RWPE1 (cell line): ENCODE measurements at regions not wholly inside any gene's neighbourhood (a gene's known extent, or its start where the extent isn't known, plus 50 kb on each side); places are given as distances from the start of the nearest gene placed in this dataset.

Experiments
- CTCF ChIA-PET: fragments of 350-600 bp; sonication (Branson Sonifier 250); formaldehyde crosslinking; extraction: SDS; loops from one replicate; lab custom pipeline; 2021; lab: Yijun Ruan, JAX
- POLR2A ChIA-PET: fragments of 400-600 bp; formaldehyde crosslinking; extraction: SDS; loops from one replicate; lab custom pipeline; 2020; ENCODE audit warnings: antibody characterized with exemption; ENCODE audit not compliant: low non-redundant PET; lab: Yijun Ruan, JAX
- DNase-seq: peaks from one replicate; pipeline ENCODE4 v3.0.0; 2012; ENCODE audit warnings: low spot score
- H3K27ac ChIP-seq: fragments of 450-650 bp; 2 replicates; pipeline ENCODE4 v1.5.1; 2017
- CTCF ChIP-seq: fragments of 450-650 bp; conservative IDR thresholded peaks from 2 replicates; pipeline ENCODE4 v1.5.1; 2017; ENCODE audit warnings: low read depth, mild to moderate bottlenecking

GRCh38 chr22:49366437-49366836, 461.2 kb downstream of the BRD1 start:
- no peak overlapping the region for H3K27ac ChIP-seq
- ChIA-PET CTCF (no interaction called here), POLR2A (no interaction called here)
- TF ChIP-seq CTCF, result no peak
- DNase-seq, result no peak

- DNase-seq, result no peak
- no peak overlapping the region for H3K27ac ChIP-seq
- ChIA-PET POLR2A (no interaction called here), CTCF (no interaction called here)
- TF ChIP-seq CTCF, result no peak
Measured at GRCh38 chr22:49365910-49366309, 461.8 kb downstream of the BRD1 start.

DNA sequence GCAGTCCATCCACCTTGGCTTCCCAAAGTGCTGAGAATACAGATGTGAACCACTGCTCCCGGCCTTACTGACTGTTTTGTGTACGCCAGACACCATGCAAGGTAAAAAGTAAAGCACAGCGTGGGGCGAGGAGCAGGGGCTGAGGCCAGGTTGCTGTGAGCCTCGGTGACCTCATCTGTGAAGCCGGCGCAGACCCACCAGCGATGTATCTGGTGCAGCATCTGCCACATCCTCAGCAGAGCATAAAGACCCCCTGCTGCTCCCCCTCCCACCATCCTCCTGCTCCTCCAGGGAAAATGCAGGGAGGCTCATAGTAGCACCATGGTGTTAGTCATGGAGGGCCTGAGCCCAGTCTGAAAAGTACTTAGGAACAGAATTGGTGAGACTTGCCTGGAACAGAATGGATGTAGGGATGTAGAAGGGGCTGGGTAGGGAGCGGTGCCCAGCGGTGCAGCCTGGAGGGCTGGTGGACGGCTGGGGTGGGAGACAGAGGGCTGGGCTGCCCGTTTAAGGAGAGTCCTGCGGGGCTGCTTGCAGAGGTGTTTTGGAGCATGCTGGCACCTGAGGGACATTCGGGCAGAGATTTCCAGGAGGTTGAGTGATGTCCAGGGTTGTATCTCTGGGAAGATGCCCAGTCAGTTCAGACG, 462.4 kb downstream of the BRD1 start:
- CTCF ChIA-PET, result no interaction called here
- TF ChIP-seq CTCF, result no peak
- no peak overlapping the region for H3K27ac ChIP-seq
- DNase-seq, result no peak
- POLR2A ChIA-PET, result no interaction called here

GRCh38 chr22:49364398-49364797, 463.3 kb downstream of the BRD1 start:
- TF ChIP-seq CTCF, result no peak
- H3K27ac ChIP-seq, result no peak overlapping the region
- ChIA-PET POLR2A (no interaction called here), CTCF (no interaction called here)
- DNase-seq, result no peak

- no peak for DNase-seq
- ChIA-PET CTCF (no interaction called here), POLR2A (no interaction called here)
- TF ChIP-seq CTCF, result no peak
- H3K27ac ChIP-seq, result no peak overlapping the region
Measured at GRCh38 chr22:49363526-49364230, 464.0 kb downstream of the BRD1 start.

DNA sequence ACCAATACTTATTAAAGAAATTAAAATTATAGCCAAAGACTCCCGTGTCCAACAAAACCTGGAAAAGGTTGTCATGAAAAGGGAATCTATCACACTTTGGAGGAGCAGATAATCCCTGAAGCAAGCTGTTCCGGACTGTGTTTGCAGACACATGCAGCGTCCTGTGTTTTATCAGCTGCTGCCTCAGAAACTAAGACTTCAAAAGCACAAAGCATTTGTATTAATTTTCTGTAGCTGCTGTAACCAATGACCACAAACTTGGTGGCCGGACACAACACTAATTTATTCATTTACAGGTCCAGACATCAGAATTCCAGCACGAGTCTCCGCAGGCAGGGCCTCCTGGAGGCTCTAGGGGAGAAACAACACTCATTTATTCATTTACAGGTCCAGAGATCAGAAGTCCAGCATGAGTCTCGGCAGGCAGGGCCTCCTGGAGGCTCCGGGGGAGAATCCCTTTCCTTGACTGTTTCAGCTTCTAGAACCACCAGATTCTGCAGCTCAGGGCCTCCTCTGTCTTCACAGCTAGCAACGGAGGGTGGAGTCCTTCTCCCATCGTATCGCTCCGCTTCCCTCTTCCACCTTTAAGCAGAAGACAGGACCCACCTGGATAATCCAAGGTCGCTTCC, 465.3 kb downstream of the BRD1 start:
- ChIA-PET POLR2A (no interaction called here), CTCF (no interaction called here)
- DNase-seq, result no peak
- no peak for TF ChIP-seq CTCF
- H3K27ac ChIP-seq, result no peak overlapping the region
